WI38 (cell line): ENCODE measurements at regions not wholly inside any gene's neighbourhood (a gene's known extent, or its start where the extent isn't known, plus 50 kb on each side); places are given as distances from the start of the nearest gene placed in this dataset.
"Not testable (repeated sequence)": the region's sequence is repeated elsewhere in the genome, so short reads cannot be mapped to it uniquely, and the experiment has no call there.

ENCODE experiments used
- H3K4me3 ChIP-seq: 2 replicates; pipeline ENCODE4 v1.5.1; 2011; ENCODE audit warnings: low read depth, mild to moderate bottlenecking, control low read depth, low read length
- CTCF ChIP-seq: IDR thresholded peaks from 2 replicates; pipeline ENCODE4 v1.5.1; 2012; ENCODE audit warnings: low read depth, mild to moderate bottlenecking, control low read depth, low read length

GRCh38 chr7:93704217-93704616, 129.7 kb upstream of the CALCR start:
- TF ChIP-seq CTCF: no peak
- no peak overlapping the region for H3K4me3 ChIP-seq

GRCh38 chr7:93697901-93698300, 123.4 kb upstream of the CALCR start:
- H3K4me3 ChIP-seq: no peak overlapping the region
- TF ChIP-seq CTCF: no peak

- no peak overlapping the region for H3K4me3 ChIP-seq
- no peak for TF ChIP-seq CTCF
These were observed 119.3 kb upstream of the CALCR start for GRCh38 chr7:93693796-93694195.

- H3K4me3 ChIP-seq: no peak overlapping the region
These were observed 115.5 kb upstream of the CALCR start for GRCh38 chr7:93690021-93690420.

GRCh38 chr7:93678185-93678584, 103.7 kb upstream of the CALCR start:
- TF ChIP-seq CTCF: no peak
- no peak overlapping the region for H3K4me3 ChIP-seq

More at GRCh38 chr7:93690021-93690420, 115.5 kb upstream of the CALCR start:
- no peak for TF ChIP-seq CTCF

GRCh38 chr7:93663561-93664299, 89.2 kb upstream of the CALCR start:
- no peak overlapping the region for H3K4me3 ChIP-seq
- TF ChIP-seq CTCF: no peak

GRCh38 chr7:93658163-93658562, 83.6 kb upstream of the CALCR start:
- not testable (repeated sequence) for H3K4me3 ChIP-seq
